HG03196 (cell line): ENCODE measurements at regions not wholly inside any gene's neighbourhood (a gene's known extent, or its start where the extent isn't known, plus 50 kb on each side); places are given as distances from the start of the nearest gene placed in this dataset.
"Not testable (repeated sequence)": the region's sequence is repeated elsewhere in the genome, so short reads cannot be mapped to it uniquely, and the experiment has no call there.

Experiments
- ATAC-seq: cut with Tn5 transposase; IDR thresholded peaks from one replicate; pipeline ENCODE4 v1.9.1; 2021; ENCODE audit not compliant: unreplicated experiment

GRCh38 chr18:49694402-49694801 lies 118.9 kb downstream of the ACAA2 start:
- no peak for ATAC-seq

GRCh38 chr18:49693717-49694005 lies 119.7 kb downstream of the ACAA2 start:
- no peak for ATAC-seq

GRCh38 chr18:49692906-49693716 lies 120.2 kb downstream of the ACAA2 start:
- no peak for ATAC-seq

DNA sequence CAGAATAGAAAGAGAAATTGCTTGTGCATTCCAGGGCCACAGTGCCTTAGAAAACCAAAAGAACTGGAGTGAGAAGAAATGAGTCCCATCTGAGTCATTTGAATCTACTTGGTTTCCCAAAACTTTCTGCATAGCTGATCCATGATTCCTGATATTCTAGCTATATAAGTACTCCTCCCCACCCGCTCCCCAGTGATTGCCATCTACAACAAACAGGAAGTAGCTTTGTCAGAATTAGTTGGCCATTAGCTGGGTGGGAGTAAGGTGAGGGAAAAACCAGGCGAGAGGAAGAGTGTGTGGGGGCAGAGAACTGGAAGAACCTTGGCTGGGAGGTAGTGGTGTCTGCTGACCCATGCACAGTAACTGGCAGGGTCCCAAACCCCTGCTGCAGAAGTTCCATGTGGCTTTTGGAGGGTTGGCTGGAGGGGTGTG lies 122.1 kb downstream of the ACAA2 start:
- ATAC-seq: no peak

DNA sequence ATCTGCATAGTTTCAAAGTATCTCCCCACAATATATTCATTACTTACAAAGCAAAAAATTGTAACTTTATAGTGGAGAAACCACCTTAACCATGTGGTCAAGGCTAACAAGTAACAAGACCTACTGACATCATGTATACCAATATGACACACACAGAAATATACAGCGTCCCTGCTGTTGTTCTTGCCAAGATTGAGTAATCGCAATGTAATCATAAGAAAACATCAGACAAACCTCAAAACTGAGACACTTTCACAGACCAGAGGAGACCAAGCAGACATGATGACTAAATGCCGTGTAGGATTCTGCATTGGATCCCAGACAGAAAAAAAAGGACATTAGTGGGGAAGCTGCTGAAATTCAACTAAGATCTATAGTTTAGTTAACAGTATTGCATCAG lies 123.0 kb downstream of the ACAA2 start:
- ATAC-seq: no peak

DNA sequence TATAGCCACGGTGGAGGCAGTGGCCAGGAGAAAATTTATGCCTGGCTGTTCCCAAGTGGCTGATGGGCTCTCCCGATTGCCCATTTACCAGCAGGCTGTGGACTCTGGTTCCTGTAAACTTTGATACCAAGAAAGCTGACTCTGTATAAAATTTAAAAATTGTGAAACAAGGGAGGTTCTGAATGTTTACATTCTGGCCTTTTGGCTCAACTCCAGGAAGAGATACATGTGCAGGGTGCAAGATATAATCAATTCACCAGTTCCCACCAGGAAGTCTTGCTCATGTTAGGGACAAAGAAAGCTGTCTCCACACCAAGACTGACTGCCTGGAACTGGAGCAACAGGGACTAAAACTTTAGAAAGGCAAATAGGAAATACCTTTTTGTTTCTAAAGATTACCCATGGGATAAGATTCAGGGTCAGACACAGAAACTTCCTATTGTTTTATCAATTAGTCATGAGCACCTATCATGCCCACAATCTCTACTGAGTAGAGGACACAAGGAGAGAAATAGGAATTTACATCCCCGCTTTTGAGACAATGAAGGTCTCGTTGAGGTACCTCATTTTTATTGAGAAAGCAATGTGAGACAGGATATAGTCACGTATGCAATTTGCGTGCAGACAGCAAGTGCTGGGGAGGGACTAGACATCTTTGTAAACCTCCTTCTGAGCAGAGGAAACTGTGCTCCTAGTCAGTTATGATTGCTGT lies 123.5 kb downstream of the LIPG start:
- ATAC-seq: no peak

DNA sequence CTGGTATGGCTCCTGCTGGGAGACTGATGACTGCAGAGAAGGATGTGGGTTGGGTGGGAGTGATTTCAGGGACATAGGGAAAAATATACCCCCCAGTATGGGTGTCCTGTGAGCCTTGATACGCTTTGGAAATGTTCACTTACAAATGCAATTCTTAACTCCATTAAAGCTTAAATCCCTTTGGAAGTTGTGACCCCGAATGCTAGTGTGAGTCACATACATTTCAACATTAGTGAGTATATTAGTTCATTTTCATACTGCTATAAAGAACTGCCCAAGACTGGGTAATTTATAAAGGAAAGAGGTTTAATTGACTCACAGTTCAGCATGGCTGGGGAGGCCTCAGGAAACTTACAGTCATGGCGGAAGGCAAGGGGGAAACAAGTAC lies 120.9 kb downstream of the LIPG start:
- not testable (repeated sequence) for ATAC-seq

DNA sequence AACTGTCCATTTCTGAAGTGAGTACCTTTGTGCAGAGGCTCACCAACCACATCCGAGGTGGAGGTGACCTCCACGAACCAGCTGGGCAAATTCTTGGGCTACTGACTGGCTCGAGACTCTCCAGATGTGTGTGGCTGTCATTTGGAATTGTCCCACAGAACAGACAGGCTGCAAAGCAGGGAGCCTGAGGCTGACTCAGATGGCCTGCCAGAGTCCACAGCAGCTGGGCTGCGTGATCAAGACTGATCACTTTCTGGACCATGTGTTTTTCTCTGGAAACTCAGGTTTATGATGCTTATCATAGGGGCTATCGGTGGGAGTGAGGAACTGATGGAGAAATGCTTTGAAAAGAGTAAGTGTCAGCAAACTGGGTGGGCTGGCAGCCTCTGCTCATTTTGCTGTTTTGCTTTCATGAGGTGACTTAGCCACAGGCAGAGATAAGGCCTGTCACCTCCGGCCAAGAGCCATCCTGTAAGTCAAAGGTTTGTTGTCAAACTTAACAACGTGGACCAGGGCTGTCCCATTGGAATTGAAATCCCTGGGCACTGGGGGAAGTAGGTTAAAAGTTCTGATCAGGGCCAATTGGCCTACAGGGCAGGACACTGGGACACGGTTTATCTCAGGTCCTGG lies 120.4 kb downstream of the LIPG start:
- ATAC-seq: no peak

- no peak for ATAC-seq
These were observed 119.5 kb downstream of the LIPG start for GRCh38 chr18:49681387-49681786.

DNA sequence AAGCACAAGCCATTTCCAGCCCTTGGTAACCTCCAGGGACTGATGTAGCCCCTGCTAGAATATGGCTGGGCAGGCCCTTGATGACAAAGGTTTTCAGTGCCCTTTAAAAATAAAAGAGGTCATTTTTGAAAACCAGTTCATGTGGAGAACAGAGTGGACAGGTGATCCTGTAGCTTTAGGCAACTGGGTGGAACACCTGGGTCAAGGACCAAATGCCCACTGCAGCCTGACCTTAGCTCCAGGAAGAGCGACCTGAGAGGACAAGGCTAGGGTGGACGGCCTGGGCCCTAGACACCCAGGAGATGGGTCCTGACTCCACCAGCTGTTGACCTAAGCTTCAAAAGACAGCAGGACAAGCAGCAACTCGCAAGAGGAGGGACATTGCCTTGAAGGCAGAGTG lies 116.6 kb downstream of the LIPG start:
- no peak for ATAC-seq

DNA sequence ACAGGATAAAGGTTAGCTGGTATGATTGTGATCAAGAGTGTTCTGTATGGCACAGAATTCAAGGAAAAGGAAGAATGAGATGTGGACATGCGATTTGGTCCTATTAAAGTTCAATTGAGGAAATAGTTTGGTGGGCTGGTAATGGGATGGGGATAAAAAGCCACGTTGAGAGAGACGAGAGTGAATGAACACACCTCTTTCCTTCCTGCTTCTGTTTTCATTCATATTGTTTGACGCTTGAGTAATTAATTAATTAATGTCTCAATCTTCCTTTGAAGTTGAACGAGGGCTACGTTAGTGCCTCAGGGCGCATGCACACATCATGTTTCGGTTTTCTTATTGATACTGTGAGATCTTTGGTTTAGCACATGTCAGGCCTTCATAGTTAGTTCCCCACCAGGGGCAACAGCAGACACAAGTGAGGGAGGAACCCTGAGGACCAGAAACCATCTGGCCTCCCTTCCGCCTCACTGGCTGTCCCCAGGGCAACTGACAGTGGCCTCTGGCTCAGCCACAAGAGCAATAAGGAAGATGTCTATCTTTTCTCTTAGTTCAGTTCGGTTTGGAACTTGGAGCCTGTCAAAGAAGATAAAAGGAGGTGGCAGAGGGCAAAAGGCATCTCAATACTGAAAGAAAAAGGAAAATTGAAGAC lies 116.0 kb downstream of the LIPG start:
- ATAC-seq: peak; percentile 82

GRCh38 chr18:49677081-49677480 lies 115.2 kb downstream of the LIPG start:
- no peak for ATAC-seq

DNA sequence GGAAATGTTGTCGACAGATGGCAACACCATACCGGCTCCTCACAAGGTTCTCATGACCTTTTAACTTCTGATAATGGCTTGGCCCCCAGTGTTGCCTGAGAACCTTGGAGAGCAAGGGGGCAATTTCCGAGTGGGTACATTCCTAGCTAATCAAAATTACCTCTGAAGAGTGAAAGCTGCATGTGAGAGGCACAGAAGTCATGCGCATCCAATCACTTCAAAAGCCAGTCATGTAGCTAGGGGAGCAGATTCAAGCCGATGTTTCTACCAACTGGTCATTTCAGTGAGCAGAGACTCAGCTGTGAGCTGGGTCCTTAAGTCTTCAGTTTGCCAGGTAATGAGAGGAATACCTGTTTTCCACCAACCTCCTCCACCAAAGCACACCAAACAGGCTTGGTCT lies 111.4 kb downstream of the LIPG start:
- ATAC-seq: no peak

DNA sequence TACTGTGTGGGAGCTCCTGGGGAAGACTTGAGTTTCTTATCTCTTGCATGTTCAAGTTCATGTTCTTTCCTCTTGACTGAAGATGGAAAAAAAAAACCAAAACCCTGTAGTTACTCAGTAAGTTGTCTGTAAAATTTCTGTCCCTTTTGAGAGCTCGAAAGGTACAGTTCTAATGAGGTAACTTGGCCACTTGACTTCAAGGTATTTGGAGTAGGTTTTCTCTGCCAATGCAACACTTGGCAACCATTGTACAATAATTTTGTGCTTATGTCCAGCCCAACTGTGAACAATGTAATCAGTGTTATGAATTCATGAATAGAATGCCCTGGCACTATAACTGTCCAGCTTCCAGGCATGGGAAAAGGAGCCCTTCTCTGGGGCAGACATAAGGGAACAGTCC lies 111.0 kb downstream of the LIPG start:
- no peak for ATAC-seq

DNA sequence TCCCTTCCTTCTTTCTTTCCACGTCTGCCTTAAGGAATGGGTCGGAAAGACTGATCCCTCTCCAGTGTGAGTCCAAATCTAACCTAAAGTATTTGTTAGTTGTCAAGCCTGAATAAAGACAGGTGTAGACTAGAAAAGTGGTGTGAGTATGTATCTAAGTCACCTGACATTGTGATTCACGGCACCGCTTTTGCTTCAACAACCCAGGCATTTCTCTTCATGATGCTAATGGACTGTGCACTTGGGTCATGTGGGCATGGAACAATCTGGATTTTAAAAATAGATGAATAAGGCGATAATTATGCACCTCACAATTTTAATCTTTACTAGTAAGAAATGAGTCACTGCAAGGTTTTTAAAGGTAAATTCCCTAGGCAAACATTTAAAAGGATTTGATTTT lies 107.5 kb downstream of the LIPG start:
- ATAC-seq: no peak

GRCh38 chr18:49668574-49669275 lies 106.9 kb downstream of the LIPG start:
- no peak for ATAC-seq

- ATAC-seq: no peak
These were observed 105.6 kb downstream of the LIPG start for GRCh38 chr18:49667462-49667861.

- no peak for ATAC-seq
These were observed 104.4 kb downstream of the LIPG start for GRCh38 chr18:49666045-49666775.

GRCh38 chr18:49663899-49664890 lies 102.3 kb downstream of the LIPG start:
- ATAC-seq: no peak
